Ishikawa (cell line): ENCODE measurements at regions not wholly inside any gene's neighbourhood (a gene's known extent, or its start where the extent isn't known, plus 50 kb on each side); places are given as distances from the start of the nearest gene placed in this dataset.

Experiments
- CEBPB ChIP-seq: IDR thresholded peaks from 2 replicates; pipeline ENCODE4 v1.6.1; 2012
- CREB1 ChIP-seq: IDR thresholded peaks from 2 replicates; pipeline ENCODE4 v1.6.1; 2012; ENCODE audit warnings: low read depth
- EP300 ChIP-seq: IDR thresholded peaks from 2 replicates; pipeline ENCODE4 v1.6.1; 2012; ENCODE audit warnings: borderline replicate concordance
- REST ChIP-seq: IDR thresholded peaks from 2 replicates; pipeline ENCODE4 v1.6.1; 2012; ENCODE audit warnings: low read depth, mild to moderate bottlenecking
- TCF12 ChIP-seq: IDR thresholded peaks from 2 replicates; pipeline ENCODE4 v1.6.1; 2012; ENCODE audit warnings: low read depth
- USF1 ChIP-seq: IDR thresholded peaks from 2 replicates; pipeline ENCODE4 v1.6.1; 2012

GRCh38 chr14:83173687-83174086, 1640.0 kb upstream of the SEL1L start:
- TF ChIP-seq USF1, result no peak
- no peak for TF ChIP-seq EP300
- TF ChIP-seq TCF12, result no peak
- no peak for TF ChIP-seq CREB1
- TF ChIP-seq REST, result no peak
- TF ChIP-seq CEBPB, result no peak
